ENCODE measurements at regions not wholly inside any gene's neighbourhood (a gene's known extent, or its start where the extent isn't known, plus 50 kb on each side); places are given as distances from the start of the nearest gene placed in this dataset.

DNA sequence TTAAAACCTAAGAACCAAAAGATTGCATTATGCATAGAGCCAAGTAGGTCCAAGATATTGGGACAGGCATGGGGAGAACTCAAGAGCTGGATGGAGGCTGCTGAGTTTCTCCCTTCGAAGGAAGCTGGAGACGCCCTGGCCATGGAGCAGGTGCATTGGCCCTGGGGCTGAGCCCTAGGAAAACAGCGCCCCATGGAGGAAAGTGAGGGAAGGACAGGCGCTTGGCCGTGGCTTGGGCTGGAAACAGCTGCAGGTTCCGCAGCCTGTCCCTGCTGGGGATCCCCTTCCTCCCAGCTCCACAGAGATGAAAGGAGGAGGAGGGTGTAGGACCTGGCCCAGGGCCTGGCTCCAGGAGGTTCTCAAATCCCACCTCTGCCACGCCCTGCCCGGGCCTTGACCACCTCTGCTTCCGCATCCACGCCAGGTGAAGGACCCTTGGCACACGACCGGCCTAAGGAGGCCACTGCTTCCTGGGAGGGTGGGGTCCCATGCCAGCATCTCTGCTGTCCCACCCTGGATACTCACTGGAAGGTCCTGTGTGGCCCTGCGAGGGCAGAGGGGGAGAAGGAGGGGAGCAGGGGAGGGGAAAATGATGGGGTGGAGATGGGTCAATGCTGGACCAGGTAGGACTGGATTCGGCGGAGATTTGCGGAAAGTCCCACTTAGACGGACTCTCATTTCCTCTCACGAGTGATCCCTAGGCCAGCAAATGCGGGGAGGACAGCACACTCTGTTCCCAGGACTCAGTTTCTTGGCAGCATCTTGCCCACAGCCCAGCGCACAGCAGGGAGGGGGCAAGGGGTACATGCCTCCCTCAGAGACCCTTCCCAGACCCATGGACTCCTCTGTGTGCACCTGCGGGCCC, 258.6 kb upstream of the TCERG1L start:
- Mint-ChIP-seq H3K27ac (no peak overlapping the region), H3K4me3 (no peak overlapping the region), H3K27me3 (peaks cover 2% of the 10 kb centered on the region), H3K36me3 (ENCODE audit: low read depth) (no peaks in the 10 kb centered on the region), H3K4me1 (ENCODE audit: low read depth) (no peaks in the 10 kb centered on the region), H3K9me3 (peaks cover 3% of the 10 kb centered on the region)
- intact Hi-C loops (cut with micrococcal nuclease): no loop called here

DNA sequence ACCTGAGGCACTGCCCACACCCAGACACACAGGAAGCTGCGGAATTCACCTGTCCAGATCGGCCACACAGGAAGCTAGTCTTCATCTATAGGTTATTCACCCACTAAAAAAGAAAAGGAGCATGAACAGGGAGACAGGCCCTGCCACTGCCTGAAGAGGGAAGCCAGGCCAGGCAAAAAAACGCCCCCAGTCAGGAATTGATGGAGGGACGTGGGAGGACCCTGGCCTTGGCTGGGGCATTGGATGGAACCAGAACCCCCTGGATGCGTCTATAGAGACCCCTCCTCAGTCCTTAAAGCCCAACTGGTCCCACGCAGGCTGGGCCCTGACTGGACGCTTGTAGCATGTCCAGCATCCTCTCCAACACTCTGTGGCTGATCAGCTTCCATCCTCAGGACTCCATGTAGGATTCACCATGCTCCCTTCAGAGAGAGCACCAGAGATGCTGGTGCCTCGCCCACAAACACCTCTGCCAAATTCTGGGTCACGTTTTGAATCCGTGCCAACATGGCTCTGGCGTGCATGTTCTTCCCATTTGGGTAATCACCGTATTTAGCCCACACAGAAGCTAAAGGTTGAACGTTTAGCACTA, 259.3 kb upstream of the TCERG1L start:
- Mint-ChIP-seq H3K4me1 (ENCODE audit: low read depth) (no peaks in the 10 kb centered on the region), H3K36me3 (ENCODE audit: low read depth) (no peaks in the 10 kb centered on the region), H3K27me3 (peaks cover 2% of the 10 kb centered on the region), H3K9me3 (no peaks in the 10 kb centered on the region), H3K4me3 (no peak overlapping the region), H3K27ac (no peak overlapping the region)
- intact Hi-C loops (cut with micrococcal nuclease): no loop called here

DNA sequence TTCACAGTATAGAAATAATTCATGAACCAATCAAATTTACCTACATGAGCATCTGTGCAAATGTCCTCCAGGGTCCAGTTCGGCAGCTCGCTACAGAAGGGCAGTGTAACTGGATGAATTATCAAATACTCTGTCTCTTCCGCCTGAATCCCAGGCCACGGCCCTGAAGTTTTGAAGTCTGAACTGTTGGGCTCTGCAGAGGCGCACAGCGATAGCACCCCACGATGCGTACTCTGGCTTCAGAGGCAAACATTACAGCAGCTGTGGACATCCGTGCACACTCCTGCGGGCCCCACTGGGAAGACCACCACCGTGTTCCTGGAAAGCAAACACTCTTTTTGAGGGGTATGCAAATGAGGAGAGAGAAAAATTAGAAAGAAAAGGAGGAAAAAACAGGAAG, 259.8 kb upstream of the TCERG1L start:
- no peak overlapping the region for H3K4me3 Mint-ChIP-seq
- H3K27ac Mint-ChIP-seq: no peak overlapping the region
- no peaks in the 10 kb centered on the region for H3K27me3 Mint-ChIP-seq
- no peaks in the 10 kb centered on the region for H3K36me3 Mint-ChIP-seq (ENCODE audit: low read depth)
- no peaks in the 10 kb centered on the region for H3K4me1 Mint-ChIP-seq (ENCODE audit: low read depth)
- no peaks in the 10 kb centered on the region for H3K9me3 Mint-ChIP-seq
- intact Hi-C loops (cut with micrococcal nuclease): no loop called here

DNA sequence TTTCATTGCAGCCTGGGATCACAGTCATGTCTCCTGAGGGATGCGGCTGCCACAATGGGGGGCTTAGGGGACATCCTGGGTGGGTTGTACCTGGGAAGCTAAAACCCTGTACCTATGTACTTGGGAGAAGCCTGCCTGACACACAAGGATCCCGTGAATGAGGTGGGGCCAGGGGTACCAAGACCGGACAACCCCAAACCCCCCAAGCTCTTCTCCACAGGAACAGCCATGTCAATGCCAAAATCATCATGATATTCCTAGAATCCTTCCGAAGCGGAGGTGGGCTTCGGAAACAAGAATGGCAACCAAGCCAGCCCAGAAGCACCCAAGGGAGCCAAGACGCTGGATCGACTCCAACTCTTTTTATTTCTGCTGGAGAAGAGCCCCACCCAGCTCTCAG, 260.3 kb upstream of the TCERG1L start:
- Mint-ChIP-seq H3K36me3 (ENCODE audit: low read depth) (no peaks in the 10 kb centered on the region), H3K27ac (no peak overlapping the region), H3K9me3 (no peaks in the 10 kb centered on the region), H3K4me1 (ENCODE audit: low read depth) (no peaks in the 10 kb centered on the region), H3K4me3 (no peak overlapping the region), H3K27me3 (no peaks in the 10 kb centered on the region)
- intact Hi-C loops (cut with micrococcal nuclease): loop anchor here (1.0 kb wide), 1 partner anchor 34 kb away; no protein-coding TSS in a partner anchor

DNA sequence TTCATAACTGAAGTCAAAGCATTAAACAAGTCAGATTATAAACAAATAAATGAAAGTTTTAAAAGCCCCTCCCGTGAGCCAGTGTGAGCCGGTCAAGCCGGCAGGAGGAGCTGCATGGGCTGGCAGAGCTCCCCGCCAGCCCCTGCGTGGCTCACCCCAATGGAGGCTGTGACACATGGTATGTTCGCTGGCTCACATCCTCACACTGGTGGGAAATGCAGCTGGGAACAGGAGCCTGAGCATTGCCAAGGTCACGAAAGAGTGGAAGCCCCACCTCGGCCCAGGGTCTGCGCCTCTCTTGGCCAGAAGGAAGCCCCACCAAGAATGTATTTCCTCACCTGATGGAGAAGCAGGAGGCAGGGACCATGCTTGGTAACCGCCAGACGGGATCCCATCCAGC, 261.7 kb upstream of the TCERG1L start:
- H3K4me1 Mint-ChIP-seq (ENCODE audit: low read depth): no peaks in the 10 kb centered on the region
- no peaks in the 10 kb centered on the region for H3K9me3 Mint-ChIP-seq
- no peaks in the 10 kb centered on the region for H3K27me3 Mint-ChIP-seq
- no peak overlapping the region for H3K4me3 Mint-ChIP-seq
- intact Hi-C loops (cut with micrococcal nuclease): no loop called here
- no peak overlapping the region for H3K27ac Mint-ChIP-seq
- no peaks in the 10 kb centered on the region for H3K36me3 Mint-ChIP-seq (ENCODE audit: low read depth)

DNA sequence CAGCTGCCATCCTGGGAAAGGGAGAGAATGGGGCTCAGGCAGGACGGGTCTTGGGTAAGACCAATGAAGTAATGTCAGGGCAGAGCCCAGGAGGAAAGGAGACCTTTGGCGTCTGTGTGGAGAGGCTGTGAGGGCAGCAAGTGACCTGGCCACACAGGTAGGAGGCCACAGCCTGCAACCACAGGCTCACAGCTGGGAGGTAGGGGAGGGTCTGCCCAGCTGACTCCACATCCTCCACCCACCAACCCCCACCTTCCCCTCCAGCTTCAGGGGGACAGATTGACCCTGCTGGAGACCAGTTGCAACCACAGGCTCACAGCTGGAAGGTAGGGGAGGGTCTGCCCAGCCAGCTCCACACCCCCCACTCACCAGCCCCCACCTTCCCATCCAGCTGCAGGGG, 262.2 kb upstream of the TCERG1L start:
- Mint-ChIP-seq H3K4me3 (no peak overlapping the region), H3K36me3 (ENCODE audit: low read depth) (no peaks in the 10 kb centered on the region), H3K9me3 (no peaks in the 10 kb centered on the region), H3K27ac (no peak overlapping the region), H3K4me1 (ENCODE audit: low read depth) (no peaks in the 10 kb centered on the region), H3K27me3 (no peaks in the 10 kb centered on the region)
- intact Hi-C loops (cut with micrococcal nuclease): no loop called here

DNA sequence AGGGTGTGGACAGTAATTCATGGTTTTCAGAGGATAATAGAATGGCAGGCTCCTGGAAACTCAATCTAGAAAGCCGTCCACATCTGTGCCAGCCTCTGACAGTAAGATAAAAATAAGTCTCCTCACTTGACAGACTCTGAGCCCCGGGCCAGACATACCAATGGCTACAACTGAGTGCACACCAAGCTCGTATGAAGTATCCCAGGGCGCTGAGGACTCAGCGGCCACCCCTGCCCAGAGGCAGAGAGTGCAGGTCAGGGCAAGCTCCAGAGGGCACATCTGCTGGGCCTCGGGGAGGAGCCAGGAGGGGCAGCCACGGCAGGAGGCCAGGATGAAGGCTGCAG, 262.8 kb upstream of the TCERG1L start:
- Mint-ChIP-seq H3K4me3 (no peak overlapping the region), H3K9me3 (no peaks in the 10 kb centered on the region), H3K4me1 (ENCODE audit: low read depth) (no peaks in the 10 kb centered on the region), H3K27me3 (no peaks in the 10 kb centered on the region), H3K36me3 (ENCODE audit: low read depth) (no peaks in the 10 kb centered on the region), H3K27ac (no peak overlapping the region)
- intact Hi-C loops (cut with micrococcal nuclease): no loop called here

DNA sequence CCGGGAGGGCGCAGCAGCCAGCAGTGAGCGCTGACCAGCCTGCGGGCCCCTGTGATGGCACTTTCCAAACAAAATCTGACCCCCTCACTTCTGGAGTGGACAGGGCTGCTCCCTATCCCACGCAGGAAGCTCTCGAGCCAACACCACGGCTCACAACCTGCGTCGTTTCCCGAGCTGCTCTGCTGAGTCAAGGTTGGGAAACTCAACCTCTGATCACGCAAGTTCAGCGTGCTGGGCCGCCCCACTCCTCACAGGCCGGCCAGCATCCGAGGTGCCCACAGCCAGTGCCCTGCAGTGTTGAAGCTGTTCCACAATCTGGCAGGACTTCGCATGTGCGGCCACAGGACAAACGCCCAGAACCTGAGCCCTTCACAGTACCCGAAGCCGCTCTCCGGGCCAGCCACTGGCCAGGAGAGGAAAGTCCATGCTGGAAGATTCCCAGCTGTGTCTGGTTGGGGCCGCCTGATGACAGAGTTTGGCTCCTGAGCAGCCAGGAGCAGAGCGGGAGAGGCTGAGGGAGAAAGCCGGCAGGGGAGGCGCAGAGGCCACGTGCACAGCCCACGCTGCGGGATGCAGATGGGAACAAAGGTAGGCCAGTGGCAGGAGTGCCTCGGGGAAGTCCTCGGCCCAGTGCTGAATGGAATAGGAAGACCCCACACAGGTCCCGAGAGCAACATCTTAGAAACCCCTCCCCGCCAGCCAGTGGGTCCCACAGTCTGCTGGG, 263.3 kb upstream of the TCERG1L start:
- H3K4me3 Mint-ChIP-seq: no peak overlapping the region
- H3K9me3 Mint-ChIP-seq: no peaks in the 10 kb centered on the region
- H3K27me3 Mint-ChIP-seq: no peaks in the 10 kb centered on the region
- no peaks in the 10 kb centered on the region for H3K36me3 Mint-ChIP-seq (ENCODE audit: low read depth)
- H3K27ac Mint-ChIP-seq: no peak overlapping the region
- no peaks in the 10 kb centered on the region for H3K4me1 Mint-ChIP-seq (ENCODE audit: low read depth)
- intact Hi-C loops (cut with micrococcal nuclease): no loop called here

DNA sequence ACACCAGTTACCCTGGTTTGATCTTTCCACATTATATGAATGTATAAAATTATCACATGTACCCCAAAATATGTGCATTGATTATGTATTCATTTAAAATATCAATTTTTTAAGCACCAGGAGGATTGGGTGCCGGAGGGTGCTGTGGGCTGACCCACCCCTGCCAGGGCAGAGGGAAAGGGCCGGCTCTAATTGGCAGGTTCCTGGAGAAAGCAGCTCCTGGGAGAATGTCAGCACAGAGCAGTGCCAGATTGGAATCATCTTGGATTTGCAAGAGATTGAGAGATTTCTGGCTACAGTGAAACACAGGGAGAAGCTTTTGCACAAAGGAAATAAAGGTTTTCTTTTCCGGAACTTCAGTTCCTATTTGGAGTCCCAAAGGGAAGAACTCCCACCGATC, 264.4 kb upstream of the TCERG1L start:
- no peaks in the 10 kb centered on the region for H3K36me3 Mint-ChIP-seq (ENCODE audit: low read depth)
- no peaks in the 10 kb centered on the region for H3K27me3 Mint-ChIP-seq
- no peaks in the 10 kb centered on the region for H3K9me3 Mint-ChIP-seq
- H3K27ac Mint-ChIP-seq: no peak overlapping the region
- no peaks in the 10 kb centered on the region for H3K4me1 Mint-ChIP-seq (ENCODE audit: low read depth)
- intact Hi-C loops (cut with micrococcal nuclease): no loop called here
- H3K4me3 Mint-ChIP-seq: no peak overlapping the region

DNA sequence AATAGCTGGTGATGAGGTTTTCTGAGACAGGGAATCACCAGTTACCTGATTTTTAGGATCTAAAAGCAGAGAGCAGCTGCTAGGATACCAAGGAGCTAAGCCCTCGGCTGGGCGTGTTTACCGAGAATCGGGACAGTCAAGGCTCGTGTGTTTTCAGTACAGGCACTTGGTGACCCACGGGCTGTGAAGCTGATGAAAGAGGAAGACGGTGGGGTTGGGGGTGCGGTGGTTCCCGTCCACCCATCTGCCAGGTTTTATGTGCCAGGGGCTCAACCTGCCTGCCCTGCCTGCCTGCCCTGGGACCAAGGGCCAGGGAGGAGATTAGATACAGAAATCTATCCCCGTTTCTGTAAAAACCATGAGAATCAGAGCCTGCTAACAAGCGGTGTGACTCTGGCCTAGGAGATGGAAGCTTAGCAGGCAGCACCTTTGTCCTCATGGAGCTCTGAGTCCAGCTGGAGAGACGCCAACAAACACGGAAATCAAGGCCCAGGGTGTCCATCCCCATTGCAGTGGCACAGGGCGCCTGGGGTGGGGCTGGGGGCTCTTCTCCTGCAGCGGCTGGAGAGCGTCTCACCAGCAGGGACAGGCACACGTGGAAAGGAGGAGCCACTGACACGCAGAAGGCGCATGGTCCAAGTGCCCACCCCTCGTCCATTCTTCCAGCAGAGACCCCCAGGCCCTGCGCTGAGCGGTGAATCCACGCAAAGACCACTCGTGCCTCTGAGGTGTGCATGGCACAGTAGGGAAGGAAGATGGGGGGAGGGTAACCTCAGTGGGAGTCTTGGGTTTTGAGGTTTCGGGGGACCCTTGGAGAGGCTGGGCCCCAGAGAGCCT, 265.0 kb upstream of the TCERG1L start:
- Mint-ChIP-seq H3K27ac (no peak overlapping the region), H3K9me3 (no peaks in the 10 kb centered on the region), H3K36me3 (ENCODE audit: low read depth) (no peaks in the 10 kb centered on the region), H3K4me1 (ENCODE audit: low read depth) (no peaks in the 10 kb centered on the region), H3K27me3 (no peaks in the 10 kb centered on the region), H3K4me3 (no peak overlapping the region)
- intact Hi-C loops (cut with micrococcal nuclease): no loop called here

DNA sequence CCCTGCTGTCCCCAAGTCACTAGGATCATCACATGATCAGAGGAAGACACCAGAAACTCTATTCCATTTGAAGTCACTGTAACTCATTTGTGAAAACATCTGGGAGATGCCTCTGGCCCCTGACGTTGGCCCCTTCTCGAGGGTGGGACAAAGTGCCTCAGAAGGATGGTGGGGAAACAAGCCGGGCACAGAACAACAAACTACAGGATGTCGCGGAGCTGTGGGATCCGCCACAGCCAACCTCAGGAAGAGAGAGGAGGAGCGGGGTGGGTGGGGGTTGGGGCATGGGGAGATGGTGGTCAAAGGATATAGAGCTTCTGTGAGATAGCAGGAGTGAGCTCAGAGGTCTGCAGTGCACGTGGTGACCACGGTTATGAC, 265.6 kb upstream of the TCERG1L start:
- Mint-ChIP-seq H3K9me3 (no peaks in the 10 kb centered on the region), H3K27ac (no peak overlapping the region), H3K4me3 (no peak overlapping the region), H3K27me3 (no peaks in the 10 kb centered on the region), H3K4me1 (ENCODE audit: low read depth) (no peaks in the 10 kb centered on the region), H3K36me3 (ENCODE audit: low read depth) (no peaks in the 10 kb centered on the region)
- intact Hi-C loops (cut with micrococcal nuclease): no loop called here

DNA sequence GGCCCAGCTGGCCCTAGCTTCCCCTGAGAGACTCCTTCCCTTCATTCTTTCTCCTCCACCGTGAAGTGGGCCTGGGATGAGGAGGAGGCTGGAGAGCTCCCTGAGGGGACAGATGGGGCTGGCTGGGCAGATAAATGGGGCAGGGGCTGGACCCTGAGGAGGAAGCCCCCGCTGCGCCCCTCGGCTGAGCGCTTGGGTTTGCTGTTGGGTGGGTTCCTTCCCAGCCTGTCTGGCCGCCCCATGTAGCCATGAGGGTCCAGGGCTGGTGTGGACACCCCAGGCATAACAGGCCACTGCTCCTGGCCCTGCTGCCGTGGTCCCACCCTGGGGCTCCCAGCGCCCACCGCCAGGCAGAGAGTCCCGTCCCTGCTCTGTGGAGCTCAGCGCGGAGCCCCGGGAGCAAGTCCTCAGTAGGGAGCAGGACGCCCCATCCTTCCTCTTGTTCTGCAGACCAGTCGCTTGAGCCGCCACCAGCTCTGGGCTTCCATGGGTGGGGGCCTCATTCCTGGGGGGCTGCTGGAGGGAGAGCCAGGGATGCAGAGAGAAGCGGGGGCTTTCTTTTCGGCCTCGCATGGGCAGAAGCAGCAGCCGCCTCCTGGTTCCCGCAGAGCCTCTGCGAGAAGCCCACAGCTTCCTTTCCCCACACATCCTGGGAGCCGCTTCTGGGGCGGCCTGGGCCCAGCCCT, 266.4 kb upstream of the TCERG1L start:
- Mint-ChIP-seq H3K9me3 (no peaks in the 10 kb centered on the region), H3K4me1 (ENCODE audit: low read depth) (no peaks in the 10 kb centered on the region), H3K27ac (no peak overlapping the region), H3K4me3 (no peak overlapping the region), H3K27me3 (no peaks in the 10 kb centered on the region), H3K36me3 (ENCODE audit: low read depth) (no peaks in the 10 kb centered on the region)
- intact Hi-C loops (cut with micrococcal nuclease): no loop called here

DNA sequence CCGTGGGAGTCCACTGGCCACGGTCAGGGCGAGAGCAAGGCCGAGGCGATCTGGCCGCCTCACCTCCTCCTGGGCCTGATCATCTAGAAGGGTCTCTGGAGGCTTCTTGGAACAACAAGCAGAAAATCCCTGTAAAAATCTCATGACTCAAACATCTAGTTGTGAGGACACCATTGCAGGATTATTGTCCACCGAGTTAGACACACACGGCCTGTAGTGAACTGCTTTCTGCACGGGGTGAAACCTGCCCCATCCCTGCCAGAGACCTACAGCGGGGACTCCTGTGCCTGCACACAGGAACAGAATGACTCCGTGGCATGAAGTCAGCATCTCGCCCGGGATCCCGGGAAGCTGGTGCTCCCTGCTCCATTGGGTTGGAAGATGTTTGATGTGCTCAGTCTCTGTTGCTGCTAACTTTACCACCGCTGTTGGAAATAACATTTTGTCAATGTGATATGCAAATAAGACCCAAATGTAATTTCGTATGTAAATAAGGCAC, 267.0 kb upstream of the TCERG1L start:
- no peak overlapping the region for H3K27ac Mint-ChIP-seq
- intact Hi-C loops (cut with micrococcal nuclease): no loop called here
- H3K27me3 Mint-ChIP-seq: no peaks in the 10 kb centered on the region
- no peak overlapping the region for H3K4me3 Mint-ChIP-seq
- H3K9me3 Mint-ChIP-seq: no peaks in the 10 kb centered on the region
- H3K36me3 Mint-ChIP-seq (ENCODE audit: low read depth): no peaks in the 10 kb centered on the region
- H3K4me1 Mint-ChIP-seq (ENCODE audit: low read depth): no peaks in the 10 kb centered on the region

All from dendritic cell treated with granulocyte-macrophage colony-stimulating factor and Interleukin-4, amounts not matched to agents 40 ng/mL and 50 ng/mL, for 4 days (primary cell).